GM12878 (cell line): ENCODE measurements at regions not wholly inside any gene's neighbourhood (a gene's known extent, or its start where the extent isn't known, plus 50 kb on each side); places are given as distances from the start of the nearest gene placed in this dataset.

Source experiments
- ATAC-seq: fragments of 200-7000 bp; cut with Tn5 transposase; 3 replicates; pipeline ENCODE4 v1.9.1; 2020; ENCODE audit warnings: mild to moderate bottlenecking, moderate library complexity
- BruUV-seq: library from RNA; stranded (reverse); fragments of 400-500 nt; replicated peaks from 2 replicates; lab custom pipeline; 2021; lab: Mats Ljungman, UMichigan
- CTCF ChIA-PET: fragments of 300-600 bp; sonication (Branson Sonifier 250); formaldehyde crosslinking; extraction: SDS; loops from one replicate; lab custom pipeline; 2021; ENCODE audit warnings: inconsistent platforms; lab: Yijun Ruan, JAX
- POLR2A ChIA-PET: fragments of 350-600 bp; formaldehyde crosslinking; extraction: SDS; loops from one replicate; lab custom pipeline; 2021; ENCODE audit warnings: inconsistent platforms; lab: Charles Lee
- RAD21 ChIA-PET: fragments of 300-600 bp; sonication (Branson Sonifier 250); formaldehyde crosslinking; loops from one replicate; lab custom pipeline; 2023; ENCODE audit warnings: antibody characterized with exemption; ENCODE audit not compliant: unreplicated experiment; lab: Charles Lee
- SMC1A ChIA-PET: fragments of 300-600 bp; sonication (Branson Sonifier 250); formaldehyde crosslinking; loops from one replicate; lab custom pipeline; 2023; ENCODE audit not compliant: unreplicated experiment, uncharacterized antibody; lab: Charles Lee
- DNase-seq: peaks from one replicate; pipeline ENCODE4 v3.0.0-alpha.2; 2011; ENCODE audit warnings: low read depth, low spot score
- FAIRE-seq: peaks from 3 replicates; lab custom pipeline; 2011; peaks lifted over from hg19 to GRCh38; lab: Jason Lieb, UNC
- H2AFZ ChIP-seq: 2 replicates; pipeline ENCODE4 v1.6.0; 2011; ENCODE audit warnings: low read depth, low read length, control low read depth; ENCODE audit not compliant: control insufficient read depth
- H3K27ac ChIP-seq: 2 replicates; pipeline ENCODE4 v1.5.1; 2011; ENCODE audit warnings: control low read depth; ENCODE audit not compliant: control insufficient read depth, insufficient read depth
- H3K27me3 ChIP-seq, 2 experiments: replicated peaks in 1 of 2; 2 replicates each; pipeline versions ENCODE4 v1.6.0 to v1.6.1; 2011; ENCODE audit warnings: low read length in 1 of 2; ENCODE audit not compliant: control insufficient read depth in 2 of 2, insufficient read depth in 2 of 2
- H3K36me3 ChIP-seq, 2 experiments: 2 replicates each; pipeline ENCODE4 v1.5.1; 2011; ENCODE audit warnings: low read length in 1 of 2; ENCODE audit not compliant: control insufficient read depth in 2 of 2, insufficient read depth in 2 of 2
- H3K4me1 ChIP-seq: 2 replicates; pipeline ENCODE4 v1.6.1; 2011; ENCODE audit warnings: mild to moderate bottlenecking, low read length, moderate library complexity, mixed read lengths; ENCODE audit not compliant: control insufficient read depth, insufficient read depth
- H3K4me2 ChIP-seq: 2 replicates; pipeline ENCODE4 v1.6.0; 2011; ENCODE audit warnings: control low read depth; ENCODE audit not compliant: control insufficient read depth, insufficient read depth
- H3K4me3 ChIP-seq: fragments of 200-600 bp; sonication (generic); 2 replicates; pipeline ENCODE4 v1.5.1; 2016
- H3K79me2 ChIP-seq: 2 replicates; pipeline ENCODE4 v1.6.0; 2011; ENCODE audit warnings: low read length; ENCODE audit not compliant: control insufficient read depth, insufficient read depth
- H3K9ac ChIP-seq: 2 replicates; pipeline ENCODE4 v1.8.0; 2011; ENCODE audit warnings: low read length, control low read depth, mixed read lengths; ENCODE audit not compliant: control insufficient read depth, insufficient read depth
- H3K9me3 ChIP-seq: replicated peaks from 3 replicates; pipeline ENCODE4 v1.5.1; 2011; ENCODE audit warnings: mild to moderate bottlenecking, low read length; ENCODE audit not compliant: control insufficient read depth, insufficient read depth
- H4K20me1 ChIP-seq: 2 replicates; pipeline ENCODE4 v1.6.0; 2011; ENCODE audit not compliant: control insufficient read depth, insufficient read depth
- BACH1 ChIP-seq: fragments of 450-650 bp; IDR thresholded peaks from 2 replicates; pipeline ENCODE4 v1.6.1; 2017; ENCODE audit warnings: mild to moderate bottlenecking, borderline replicate concordance
- CEBPZ ChIP-seq: fragments of 150-350 bp; IDR thresholded peaks from 2 replicates; pipeline ENCODE4 v1.6.1; 2016; ENCODE audit warnings: low read depth, low read length
- ZBTB4 ChIP-seq: fragments of 450-650 bp; formaldehyde crosslinking; IDR thresholded peaks from 2 replicates; pipeline ENCODE4 v1.4.0; 2022; ENCODE audit warnings: mild to moderate bottlenecking, moderate library complexity
- ZNF24 ChIP-seq: fragments of 450-650 bp; IDR thresholded peaks from 2 replicates; pipeline ENCODE4 v1.6.1; 2017; ENCODE audit warnings: antibody characterized with exemption, mild to moderate bottlenecking
- in situ Hi-C: fragments of 300-500 bp; cut with MboI; formaldehyde crosslinking; loops from 9 replicates; pipeline ENCODE4 v1.14.3; 2018; ENCODE audit warnings: mixed read lengths
- intact Hi-C: fragments of 100-400 bp; cut with micrococcal nuclease; formaldehyde crosslinking; loops from one replicate; pipeline ENCODE4 v1.14.2; 2022; ENCODE audit not compliant: unreplicated experiment
- TF ChIP-seq, protein P1 (sequence below): fragments of 450-650 bp; IDR thresholded peaks from 2 replicates; pipeline ENCODE4 v1.6.1; 2014; ENCODE audit warnings: mild to moderate bottlenecking

- intact Hi-C loops (no loop called here), in situ Hi-C loops (no loop called here)
- RAD21 ChIA-PET = no interaction called here
- no peak overlapping the region for H3K27ac ChIP-seq
- H3K79me2 ChIP-seq = no peaks in the 10 kb centered on the region
- no TSS peak for BruUV-seq
- CTCF ChIA-PET = no interaction called here
- H3K4me2 ChIP-seq = no peak overlapping the region
- SMC1A ChIA-PET = no interaction called here
- DNase-seq = no peak
- ATAC-seq = no peak
- no peak overlapping the region for H3K4me3 ChIP-seq
- H3K9ac ChIP-seq = no peak overlapping the region
- no peaks in the 10 kb centered on the region for H3K27me3 ChIP-seq
- no peaks in the 10 kb centered on the region for H3K4me1 ChIP-seq
- TF ChIP-seq CEBPZ = no peak
- TF ChIP-seq BACH1 = no peak
- TF ChIP-seq ZNF24 = no peak
- TF ChIP-seq ZBTB4 (CRISPR knock-in tag) = no peak
- TF ChIP-seq, protein P1, sequence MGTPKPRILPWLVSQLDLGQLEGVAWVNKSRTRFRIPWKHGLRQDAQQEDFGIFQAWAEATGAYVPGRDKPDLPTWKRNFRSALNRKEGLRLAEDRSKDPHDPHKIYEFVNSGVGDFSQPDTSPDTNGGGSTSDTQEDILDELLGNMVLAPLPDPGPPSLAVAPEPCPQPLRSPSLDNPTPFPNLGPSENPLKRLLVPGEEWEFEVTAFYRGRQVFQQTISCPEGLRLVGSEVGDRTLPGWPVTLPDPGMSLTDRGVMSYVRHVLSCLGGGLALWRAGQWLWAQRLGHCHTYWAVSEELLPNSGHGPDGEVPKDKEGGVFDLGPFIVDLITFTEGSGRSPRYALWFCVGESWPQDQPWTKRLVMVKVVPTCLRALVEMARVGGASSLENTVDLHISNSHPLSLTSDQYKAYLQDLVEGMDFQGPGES = no peak
- H3K36me3 ChIP-seq = no peaks in the 10 kb centered on the region
- no peaks in the 10 kb centered on the region for H4K20me1 ChIP-seq
- FAIRE-seq = no peak
- H3K9me3 ChIP-seq = no peaks in the 10 kb centered on the region
- H2AFZ ChIP-seq = no peak overlapping the region
- POLR2A ChIA-PET = no interaction called here
Measured at GRCh38 chr4:133938061-133938460, 263.5 kb downstream of the PABPC4L start.
